Upper lobe of left lung (tissue), 6 donors: ENCODE measurements at regions not wholly inside any gene's neighbourhood (a gene's known extent, or its start where the extent isn't known, plus 50 kb on each side); places are given as distances from the start of the nearest gene placed in this dataset.
"Not testable (repeated sequence)": the region's sequence is repeated elsewhere in the genome, so short reads cannot be mapped to it uniquely, and the experiment has no call there.

ENCODE experiments used
- ATAC-seq, 2 donors: fragments of 200-7000 bp; cut with Tn5 transposase; one replicate each; pipeline ENCODE4 v1.9.1; 2022; ENCODE audit warnings: mild to moderate bottlenecking in 2 of 2, moderate library complexity in 2 of 2; ENCODE audit not compliant: low FRiP score in 2 of 2
- DNase-seq, 2 donors: peaks; one replicate each; pipeline ENCODE4 v3.0.0-alpha.2; 2019 to 2020
- H3K27ac ChIP-seq, 4 donors: fragments of 200-600 bp; sonication (generic); one replicate each; pipeline ENCODE4 v1.5.1; 2016 to 2019
- H3K27me3 ChIP-seq, 4 donors: fragments of 200-600 bp; sonication (generic); one replicate each; pipeline ENCODE4 v1.5.1; 2017 to 2019
- H3K36me3 ChIP-seq, 4 donors: fragments of 200-600 bp; sonication (generic); one replicate each; pipeline ENCODE4 v1.5.1; 2016 to 2019
- H3K4me1 ChIP-seq, 4 donors: fragments of 200-600 bp; sonication (generic); one replicate each; pipeline ENCODE4 v1.5.1; 2018 to 2019
- H3K4me3 ChIP-seq, 4 donors: fragments of 200-600 bp; sonication (generic); one replicate each; pipeline ENCODE4 v1.5.1; 2017 to 2019; ENCODE audit warnings: mild to moderate bottlenecking in 2 of 4, moderate library complexity in 1 of 4
- H3K9me3 ChIP-seq, 4 donors: fragments of 200-600 bp; sonication (generic); one replicate each; pipeline ENCODE4 v1.5.1; 2018 to 2019
- CTCF ChIP-seq, 6 experiments: fragments of 450-650 bp in 4 of 6; fragments of 200-600 bp in 2 of 6; sonication (generic) in 2 of 6; IDR thresholded peaks; one replicate each; pipeline ENCODE4 v1.5.1; 2016 to 2019; ENCODE audit warnings: antibody characterized with exemption in 6 of 6
- WGBS, 2 donors: methylation state at CpG; one replicate each; pipeline ENCODE4 v1.1.5; 2017 to 2018; 5-methylcytosine and 5-hydroxymethylcytosine counted together
- donor health status: DM: no; HTN: no; CAD: no; lungs with moderate emphysema.
- donor health status: DM: no; HTN: yes; CAD: no; lungs with severe emphysema.

- DNase-seq: peak in 1 of 2 donors; percentile 88
- 91% methylated on average over 25 to 30 of the region's 43 CpGs for WGBS, 2 donors
- not testable (repeated sequence) for H3K27ac ChIP-seq, H3K36me3 ChIP-seq, H3K9me3 ChIP-seq, H3K27me3 ChIP-seq, ATAC-seq, H3K4me3 ChIP-seq
- peaks cover 6 to 15% (median 10%) of the 10 kb centered on the region in 4 donors for H3K4me1 ChIP-seq
Measured at GRCh38 chr12:10453-10852, 56.1 kb upstream of the IQSEC3 start.

GRCh38 chr12:10879-11812 lies 55.4 kb upstream of the IQSEC3 start:
- not testable (repeated sequence) for ATAC-seq, H3K27me3 ChIP-seq, H3K9me3 ChIP-seq, H3K4me3 ChIP-seq, H3K36me3 ChIP-seq, H3K27ac ChIP-seq
- peak in 1 of 2 donors; percentile 87 for DNase-seq
- 77 to 81% methylated on average over 26 to 44 of the region's 81 CpGs for WGBS, 2 donors
- TF ChIP-seq CTCF (IDR thresholded peaks at IDR 0.05): peak in 2 of 6 experiments; percentile 20 to 41
- H3K4me1 ChIP-seq: peaks cover 6 to 15% (median 10%) of the 10 kb centered on the region in 4 donors

- H3K27me3 ChIP-seq, H3K27ac ChIP-seq, H3K36me3 ChIP-seq, H3K9me3 ChIP-seq, H3K4me3 ChIP-seq, ATAC-seq: not testable (repeated sequence)
- H3K4me1 ChIP-seq: peaks cover 6 to 15% (median 10%) of the 10 kb centered on the region in 4 donors
- 92 to 98% methylated on average over 11 of the region's 11 CpGs for WGBS, 2 donors
- peak in 1 of 2 donors; percentile 81 for DNase-seq
Measured at GRCh38 chr12:12306-12705, 54.3 kb upstream of the IQSEC3 start.

- H3K36me3 ChIP-seq: peaks cover 0 to 11% (median 5%) of the 10 kb centered on the region in 4 donors
- ATAC-seq, H3K9me3 ChIP-seq, H3K27me3 ChIP-seq, H3K4me3 ChIP-seq: not testable (repeated sequence)
- peak overlapping the region in 3 of 4 donors; percentile 42 to 50 (median 45) for H3K27ac ChIP-seq
- 72% methylated on average over 16 of the region's 16 CpGs for WGBS, 2 donors
- peak in 1 of 2 donors; percentile 34 for DNase-seq
- H3K4me1 ChIP-seq: peaks cover 6 to 15% (median 10%) of the 10 kb centered on the region in 4 donors
Measured at GRCh38 chr12:12725-13640, 53.6 kb upstream of the IQSEC3 start.

GRCh38 chr12:13841-14240 lies 52.7 kb upstream of the IQSEC3 start:
- not testable (repeated sequence) for H3K9me3 ChIP-seq, ATAC-seq, H3K4me3 ChIP-seq, H3K27me3 ChIP-seq
- Histone ChIP-seq H3K4me1 (peaks cover 6 to 15% (median 10%) of the 10 kb centered on the region in 4 donors), H3K36me3 (peaks cover 0 to 13% (median 5%) of the 10 kb centered on the region in 4 donors), H3K27ac (peak overlapping the region in 2 of 4 donors; percentile 35 to 45)
- DNase-seq: peak in 1 of 2 donors; percentile 83
- 51 to 58% methylated on average over 5 of the region's 5 CpGs for WGBS, 2 donors

- ATAC-seq, H3K9me3 ChIP-seq, H3K27me3 ChIP-seq, H3K4me3 ChIP-seq, H3K27ac ChIP-seq: not testable (repeated sequence)
- Histone ChIP-seq H3K4me1 (peaks cover 6 to 15% (median 10%) of the 10 kb centered on the region in 4 donors), H3K36me3 (peaks cover 0 to 13% (median 5%) of the 10 kb centered on the region in 4 donors)
- 80 to 88% methylated on average over 3 to 8 of the region's 12 CpGs for WGBS, 2 donors
- DNase-seq: peak in 1 of 2 donors; percentile 68
Measured at GRCh38 chr12:14696-15095, 51.9 kb upstream of the IQSEC3 start.

GRCh38 chr12:15381-15780 lies 51.2 kb upstream of the IQSEC3 start:
- 91% methylated on average over 5 of the region's 9 CpGs; no CpG with 5 or more reads in 1 of the 2 donors for WGBS, 2 donors
- Histone ChIP-seq H3K36me3 (peaks cover 0 to 13% (median 6%) of the 10 kb centered on the region in 4 donors), H3K4me1 (peaks cover 6 to 15% (median 10%) of the 10 kb centered on the region in 4 donors)
- H3K27ac ChIP-seq, H3K4me3 ChIP-seq, H3K27me3 ChIP-seq, DNase-seq, H3K9me3 ChIP-seq, ATAC-seq: not testable (repeated sequence)

GRCh38 chr12:16019-16418 lies 50.5 kb upstream of the IQSEC3 start:
- H3K27me3 ChIP-seq, H3K9me3 ChIP-seq, ATAC-seq, H3K27ac ChIP-seq, H3K4me3 ChIP-seq: not testable (repeated sequence)
- H3K4me1 ChIP-seq: peaks cover 6 to 15% (median 10%) of the 10 kb centered on the region in 4 donors
- DNase-seq: peak in 1 of 2 donors; percentile 72
- WGBS, 2 donors: 53% methylated on average over 3 of the region's 9 CpGs; no CpG with 5 or more reads in 1 of the 2 donors
- H3K36me3 ChIP-seq: peaks cover 0 to 19% (median 9%) of the 10 kb centered on the region in 4 donors

- not testable (repeated sequence) for DNase-seq, H3K4me3 ChIP-seq, H3K27ac ChIP-seq, ATAC-seq, H3K27me3 ChIP-seq, H3K9me3 ChIP-seq
- WGBS, 2 donors: 84% methylated on average over 4 of the region's 9 CpGs; no CpG with 5 or more reads in 1 of the 2 donors
- peaks cover 6 to 16% (median 12%) of the 10 kb centered on the region in 4 donors for H3K4me1 ChIP-seq
- peaks cover 0 to 24% (median 12%) of the 10 kb centered on the region in 4 donors for H3K36me3 ChIP-seq
Measured at GRCh38 chr12:16541-16940, 50.0 kb upstream of the IQSEC3 start.
